AG09319 (cell line): ENCODE measurements at regions not wholly inside any gene's neighbourhood (a gene's known extent, or its start where the extent isn't known, plus 50 kb on each side); places are given as distances from the start of the nearest gene placed in this dataset.
"Not testable (repeated sequence)": the region's sequence is repeated elsewhere in the genome, so short reads cannot be mapped to it uniquely, and the experiment has no call there.

Source experiments
- DNase-seq: peaks from one replicate; pipeline ENCODE4 v3.0.0-alpha.2; 2010; ENCODE audit warnings: low read depth; ENCODE audit errors: extremely low read depth
- TF ChIP-seq, protein P1 (sequence below): IDR thresholded peaks from 2 replicates; pipeline ENCODE4 v1.5.1; 2011; ENCODE audit warnings: low read depth, mild to moderate bottlenecking, inconsistent platforms, low read length, moderate library complexity

GRCh38 chr3:152910211-152910610, 75.3 kb downstream of the P2RY1 start:
- TF ChIP-seq, protein P1, sequence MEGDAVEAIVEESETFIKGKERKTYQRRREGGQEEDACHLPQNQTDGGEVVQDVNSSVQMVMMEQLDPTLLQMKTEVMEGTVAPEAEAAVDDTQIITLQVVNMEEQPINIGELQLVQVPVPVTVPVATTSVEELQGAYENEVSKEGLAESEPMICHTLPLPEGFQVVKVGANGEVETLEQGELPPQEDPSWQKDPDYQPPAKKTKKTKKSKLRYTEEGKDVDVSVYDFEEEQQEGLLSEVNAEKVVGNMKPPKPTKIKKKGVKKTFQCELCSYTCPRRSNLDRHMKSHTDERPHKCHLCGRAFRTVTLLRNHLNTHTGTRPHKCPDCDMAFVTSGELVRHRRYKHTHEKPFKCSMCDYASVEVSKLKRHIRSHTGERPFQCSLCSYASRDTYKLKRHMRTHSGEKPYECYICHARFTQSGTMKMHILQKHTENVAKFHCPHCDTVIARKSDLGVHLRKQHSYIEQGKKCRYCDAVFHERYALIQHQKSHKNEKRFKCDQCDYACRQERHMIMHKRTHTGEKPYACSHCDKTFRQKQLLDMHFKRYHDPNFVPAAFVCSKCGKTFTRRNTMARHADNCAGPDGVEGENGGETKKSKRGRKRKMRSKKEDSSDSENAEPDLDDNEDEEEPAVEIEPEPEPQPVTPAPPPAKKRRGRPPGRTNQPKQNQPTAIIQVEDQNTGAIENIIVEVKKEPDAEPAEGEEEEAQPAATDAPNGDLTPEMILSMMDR: peak; percentile 10
- no peak for DNase-seq

GRCh38 chr3:152910966-152911365, 76.0 kb downstream of the P2RY1 start:
- no peak for DNase-seq

GRCh38 chr3:152914743-152915142, 79.8 kb downstream of the P2RY1 start:
- not testable (repeated sequence) for DNase-seq

More at GRCh38 chr3:152910966-152911365, 76.0 kb downstream of the P2RY1 start:
- TF ChIP-seq, protein P1: no peak

- no peak for DNase-seq
Observed at GRCh38 chr3:152915695-152916094, 80.8 kb downstream of the P2RY1 start.

DNA sequence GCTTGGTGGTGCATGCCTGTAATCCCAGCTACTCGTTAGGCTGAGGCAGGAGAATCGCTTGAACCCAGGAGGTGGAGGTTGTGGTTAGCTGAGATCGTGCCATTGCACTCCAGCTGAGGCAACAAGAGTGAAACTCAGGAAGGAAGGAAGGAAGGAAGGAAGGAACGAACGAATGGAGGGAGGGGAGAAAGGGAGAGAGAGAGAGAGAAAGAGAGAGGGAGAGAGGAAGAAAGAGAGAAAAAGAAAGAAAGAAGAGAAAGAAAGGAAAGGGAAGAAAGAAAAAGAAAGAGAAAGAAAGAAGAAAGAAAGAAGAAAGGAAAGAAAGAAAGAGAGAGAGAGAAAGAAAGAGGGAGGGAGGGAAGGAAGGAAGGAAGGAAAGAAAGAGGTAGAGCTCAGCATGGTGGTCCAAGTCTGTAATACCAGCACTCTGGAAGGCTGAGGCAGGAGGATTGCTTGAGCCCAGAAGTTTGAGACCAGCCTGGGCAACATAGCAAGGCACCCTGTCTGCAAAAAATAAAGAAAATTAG, 81.9 kb downstream of the P2RY1 start:
- DNase-seq: no peak
- TF ChIP-seq, protein P1: no peak

More at GRCh38 chr3:152915695-152916094, 80.8 kb downstream of the P2RY1 start:
- TF ChIP-seq, protein P1: no peak

GRCh38 chr3:152921351-152921750, 86.4 kb downstream of the P2RY1 start:
- DNase-seq: no peak
- TF ChIP-seq, protein P1: no peak

DNA sequence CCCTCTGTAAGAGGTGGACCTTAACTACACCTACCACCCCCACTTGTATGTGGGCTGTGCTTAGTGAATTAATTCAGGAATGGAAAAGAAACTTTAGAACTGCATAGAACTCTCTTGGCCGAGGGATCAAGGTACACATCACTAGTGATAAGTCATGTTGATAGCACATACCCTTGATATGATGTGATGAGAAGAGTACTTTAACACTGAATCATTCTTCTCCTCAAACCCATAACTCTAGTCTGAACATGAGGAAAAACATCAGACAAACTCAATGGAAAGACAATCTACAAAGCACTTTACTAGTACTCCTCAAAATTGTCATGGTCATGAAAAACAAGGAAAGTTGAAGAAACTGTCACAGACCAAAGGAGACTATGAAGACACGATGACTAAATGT, 87.6 kb downstream of the P2RY1 start:
- DNase-seq: no peak
- TF ChIP-seq, protein P1: no peak

GRCh38 chr3:152927131-152927530, 92.2 kb downstream of the P2RY1 start:
- DNase-seq: no peak
- TF ChIP-seq, protein P1: no peak
